LNCAP (cell line): ENCODE measurements at regions not wholly inside any gene's neighbourhood (a gene's known extent, or its start where the extent isn't known, plus 50 kb on each side); places are given as distances from the start of the nearest gene placed in this dataset.

Source experiments
- CTCF ChIP-seq: fragments of 450-650 bp; IDR thresholded peaks from 2 replicates; pipeline ENCODE4 v1.5.1; 2017; ENCODE audit warnings: mild to moderate bottlenecking

- no peak for TF ChIP-seq CTCF
Measured at GRCh38 chr1:223003549-223003948, 139.5 kb downstream of the TLR5 start.

GRCh38 chr1:223006371-223006770, 136.7 kb downstream of the TLR5 start:
- no peak for TF ChIP-seq CTCF

GRCh38 chr1:223006917-223007648, 136.0 kb downstream of the TLR5 start:
- TF ChIP-seq CTCF, result no peak

GRCh38 chr1:223007935-223008334, 135.1 kb downstream of the TLR5 start:
- no peak for TF ChIP-seq CTCF

- TF ChIP-seq CTCF, result no peak
Measured at GRCh38 chr1:223008808-223009207, 134.2 kb downstream of the TLR5 start.

- TF ChIP-seq CTCF, result no peak
Measured at GRCh38 chr1:223009406-223009805, 133.6 kb downstream of the TLR5 start.

- TF ChIP-seq CTCF, result no peak
Measured at GRCh38 chr1:223010582-223011504, 132.2 kb downstream of the TLR5 start.
